Fibroblast of lung (primary cell): ENCODE measurements at regions not wholly inside any gene's neighbourhood (a gene's known extent, or its start where the extent isn't known, plus 50 kb on each side); places are given as distances from the start of the nearest gene placed in this dataset.

Experiments used
- DNase-seq, 2 donors: peaks; one replicate each; pipeline versions ENCODE4 v3.0.0 to v3.0.0-alpha.2; 2010; ENCODE audit warnings: low read depth in 2 of 2
- H2AFZ ChIP-seq: 2 replicates; pipeline ENCODE4 v1.5.1; 2012; ENCODE audit warnings: low read length, control low read depth, inconsistent platforms
- H3K27ac ChIP-seq: 2 replicates; pipeline ENCODE4 v1.5.1; 2011; ENCODE audit warnings: low read length, control low read depth; ENCODE audit not compliant: insufficient read depth
- H3K27me3 ChIP-seq: 2 replicates; pipeline ENCODE4 v1.5.1; 2011; ENCODE audit warnings: mild to moderate bottlenecking, low read length; ENCODE audit not compliant: control insufficient read depth, insufficient read depth
- H3K36me3 ChIP-seq: 2 replicates; pipeline ENCODE4 v1.5.1; 2011; ENCODE audit warnings: low read length; ENCODE audit not compliant: control insufficient read depth, insufficient read depth
- H3K4me1 ChIP-seq: 2 replicates; pipeline ENCODE4 v1.5.1; 2011; ENCODE audit warnings: low read length; ENCODE audit not compliant: control insufficient read depth, insufficient read depth; ENCODE audit errors: extremely low read depth
- H3K4me2 ChIP-seq: 2 replicates; pipeline ENCODE4 v1.5.1; 2011; ENCODE audit warnings: low read length, control low read depth; ENCODE audit not compliant: insufficient read depth; ENCODE audit errors: extremely low read depth
- H3K4me3 ChIP-seq, 4 experiments: fragments of 200-600 bp in 1 of 4; sonication (generic) in 1 of 4; replicated peaks in 1 of 4; 2 replicates each; pipeline ENCODE4 v1.5.1; 2011 to 2016; ENCODE audit warnings: low read length in 4 of 4, low read depth in 3 of 4, mild to moderate bottlenecking in 3 of 4, control low read depth in 2 of 4, inconsistent platforms in 1 of 4, mixed read lengths in 1 of 4; ENCODE audit not compliant: insufficient read depth in 1 of 4; ENCODE audit errors: control extremely low read depth in 1 of 4
- H3K79me2 ChIP-seq: 2 replicates; pipeline ENCODE4 v1.5.1; 2012; ENCODE audit warnings: mild to moderate bottlenecking, low read length, inconsistent platforms; ENCODE audit not compliant: control insufficient read depth, insufficient read depth
- H3K9ac ChIP-seq: 2 replicates; pipeline ENCODE4 v1.5.1; 2011; ENCODE audit warnings: mild to moderate bottlenecking, low read length, control low read depth; ENCODE audit not compliant: insufficient read depth
- H3K9me3 ChIP-seq: 2 replicates; pipeline ENCODE4 v1.5.1; 2012; ENCODE audit warnings: low read depth, low read length; ENCODE audit not compliant: control insufficient read depth, insufficient read depth
- H4K20me1 ChIP-seq: 2 replicates; pipeline ENCODE4 v1.5.1; 2011; ENCODE audit warnings: low read length; ENCODE audit not compliant: control insufficient read depth, insufficient read depth; ENCODE audit errors: extremely low read depth
- EZH2 ChIP-seq: IDR thresholded peaks from 2 replicates; pipeline ENCODE4 v1.5.1; 2012; ENCODE audit warnings: low read length, control low read depth, mild to moderate bottlenecking; ENCODE audit errors: missing control alignments
- TF ChIP-seq, protein P1 (sequence below), 2 donors: IDR thresholded peaks in 1 of 2; conservative IDR thresholded peaks in 1 of 2; 1 replicate in 1 of 2; 2 replicates in 1 of 2; pipeline ENCODE4 v1.5.1; 2011 to 2012; ENCODE audit warnings: low read length in 2 of 2, control low read depth in 1 of 2, inconsistent platforms in 1 of 2, low read depth in 1 of 2, mild to moderate bottlenecking in 1 of 2

DNA sequence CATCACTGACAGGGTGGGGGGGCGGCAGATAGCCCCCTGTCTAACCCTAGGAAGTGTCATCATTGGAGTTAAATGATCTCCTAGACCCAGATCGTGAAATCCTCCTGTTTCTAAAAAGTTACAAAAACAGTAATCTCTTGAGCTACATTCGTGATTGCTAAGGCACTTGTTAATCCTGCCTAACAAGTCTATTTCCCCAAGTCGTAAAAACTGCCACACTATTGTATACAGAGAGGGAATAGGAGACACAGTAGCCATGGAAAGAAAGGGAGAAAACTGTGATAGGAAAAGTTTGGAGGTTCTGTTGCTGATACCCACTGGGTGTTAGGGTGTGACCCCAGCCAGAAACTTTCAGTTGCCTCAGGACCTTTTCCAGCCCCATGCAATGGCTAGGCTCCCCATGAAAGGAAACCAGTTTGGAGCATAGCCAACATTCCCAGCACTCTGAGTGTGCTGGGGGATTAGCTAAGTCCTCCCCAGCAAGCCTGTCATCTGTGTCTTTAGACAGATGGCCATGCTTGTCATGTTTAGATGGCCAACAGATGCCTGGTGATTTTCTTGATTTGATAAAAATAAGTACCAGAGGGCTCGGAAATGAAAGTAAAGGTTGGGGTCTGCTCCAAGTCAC lies 63.3 kb upstream of the ANXA10 start:
- H3K9me3 ChIP-seq, result no peaks in the 10 kb centered on the region
- no peak for DNase-seq

DNA sequence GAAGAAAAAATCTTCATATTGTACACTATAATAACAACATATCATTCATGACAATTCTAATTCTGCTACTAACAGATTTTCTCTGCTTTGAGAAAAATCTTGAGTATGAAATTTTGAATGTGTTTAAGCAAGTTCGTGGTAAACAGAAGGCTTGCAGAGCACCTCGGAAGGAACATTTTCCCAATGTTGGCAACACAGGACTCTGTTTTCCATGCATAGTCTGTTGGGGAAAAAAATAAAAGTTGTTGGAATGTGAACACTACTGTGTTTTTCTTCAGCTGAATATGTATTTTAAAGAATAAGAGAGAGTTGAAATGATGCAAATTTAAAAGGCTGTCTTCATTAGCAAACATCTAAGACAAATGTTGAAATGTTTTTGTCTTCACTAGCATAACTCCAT lies 54.7 kb upstream of the ANXA10 start:
- Histone ChIP-seq H2AFZ (no peak overlapping the region), H3K79me2 (no peaks in the 10 kb centered on the region), H4K20me1 (no peaks in the 10 kb centered on the region), H3K27ac (no peak overlapping the region), H3K4me3 (no peak overlapping the region), H3K9me3 (no peaks in the 10 kb centered on the region), H3K4me2 (no peak overlapping the region), H3K4me1 (no peaks in the 10 kb centered on the region), H3K36me3 (no peaks in the 10 kb centered on the region), H3K27me3 (no peaks in the 10 kb centered on the region), H3K9ac (no peak overlapping the region)
- DNase-seq, result no peak
- TF ChIP-seq EZH2, result no peak
- TF ChIP-seq, protein P1, sequence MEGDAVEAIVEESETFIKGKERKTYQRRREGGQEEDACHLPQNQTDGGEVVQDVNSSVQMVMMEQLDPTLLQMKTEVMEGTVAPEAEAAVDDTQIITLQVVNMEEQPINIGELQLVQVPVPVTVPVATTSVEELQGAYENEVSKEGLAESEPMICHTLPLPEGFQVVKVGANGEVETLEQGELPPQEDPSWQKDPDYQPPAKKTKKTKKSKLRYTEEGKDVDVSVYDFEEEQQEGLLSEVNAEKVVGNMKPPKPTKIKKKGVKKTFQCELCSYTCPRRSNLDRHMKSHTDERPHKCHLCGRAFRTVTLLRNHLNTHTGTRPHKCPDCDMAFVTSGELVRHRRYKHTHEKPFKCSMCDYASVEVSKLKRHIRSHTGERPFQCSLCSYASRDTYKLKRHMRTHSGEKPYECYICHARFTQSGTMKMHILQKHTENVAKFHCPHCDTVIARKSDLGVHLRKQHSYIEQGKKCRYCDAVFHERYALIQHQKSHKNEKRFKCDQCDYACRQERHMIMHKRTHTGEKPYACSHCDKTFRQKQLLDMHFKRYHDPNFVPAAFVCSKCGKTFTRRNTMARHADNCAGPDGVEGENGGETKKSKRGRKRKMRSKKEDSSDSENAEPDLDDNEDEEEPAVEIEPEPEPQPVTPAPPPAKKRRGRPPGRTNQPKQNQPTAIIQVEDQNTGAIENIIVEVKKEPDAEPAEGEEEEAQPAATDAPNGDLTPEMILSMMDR (conservative IDR thresholded peaks at IDR 0.05 in 1 of 2, IDR thresholded peaks at IDR 0.05 in 1 of 2; ENCODE audit: low read depth in 1 of 2, low read length in 2 of 2), result no peak

More for the DNA sequence above, 63.3 kb upstream of the ANXA10 start:
- Histone ChIP-seq H3K4me2 (no peak overlapping the region), H3K27ac (no peak overlapping the region), H3K4me1 (no peaks in the 10 kb centered on the region), H4K20me1 (no peaks in the 10 kb centered on the region), H3K79me2 (no peaks in the 10 kb centered on the region), H3K9ac (no peak overlapping the region), H3K27me3 (no peaks in the 10 kb centered on the region), H3K36me3 (no peaks in the 10 kb centered on the region), H3K4me3 (no peak overlapping the region), H2AFZ (no peak overlapping the region)
- no peak for TF ChIP-seq EZH2
- TF ChIP-seq, protein P1 (conservative IDR thresholded peaks at IDR 0.05 in 1 of 2, IDR thresholded peaks at IDR 0.05 in 1 of 2; ENCODE audit: low read depth in 1 of 2, low read length in 2 of 2), result no peak

DNA sequence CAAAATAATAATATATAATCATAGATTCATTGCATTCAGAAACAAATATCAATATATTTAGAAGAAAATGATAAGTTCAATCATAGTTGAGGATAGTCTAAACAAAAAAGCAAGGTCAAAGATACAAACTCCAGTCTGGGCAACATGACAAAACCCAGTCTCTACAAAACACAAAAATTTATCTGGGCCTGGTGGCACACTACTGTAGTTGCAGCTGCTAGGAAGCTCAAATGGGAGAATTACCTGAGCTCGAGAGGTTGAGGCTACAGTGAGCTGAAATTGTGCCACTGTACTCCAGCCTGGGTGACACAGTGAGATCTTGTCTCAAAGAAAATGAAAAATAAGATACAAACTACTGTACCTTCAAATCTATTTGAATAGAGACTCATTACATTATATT lies 52.7 kb upstream of the ANXA10 start:
- no peak for DNase-seq
- Histone ChIP-seq H3K27ac (no peak overlapping the region), H3K79me2 (no peaks in the 10 kb centered on the region), H3K4me3 (no peak overlapping the region), H4K20me1 (no peaks in the 10 kb centered on the region), H3K9ac (no peak overlapping the region), H3K36me3 (no peaks in the 10 kb centered on the region), H3K27me3 (no peaks in the 10 kb centered on the region), H3K4me1 (no peaks in the 10 kb centered on the region), H3K4me2 (no peak overlapping the region), H3K9me3 (no peaks in the 10 kb centered on the region), H2AFZ (no peak overlapping the region)
- TF ChIP-seq EZH2, result no peak
- TF ChIP-seq, protein P1 (conservative IDR thresholded peaks at IDR 0.05 in 1 of 2, IDR thresholded peaks at IDR 0.05 in 1 of 2; ENCODE audit: low read depth in 1 of 2, low read length in 2 of 2), result no peak
